Vagina (tissue), 2 donors: ENCODE measurements at regions not wholly inside any gene's neighbourhood (a gene's known extent, or its start where the extent isn't known, plus 50 kb on each side); places are given as distances from the start of the nearest gene placed in this dataset.
A peak's percentile ranks its signal among the peaks of the same experiment; 100 is the strongest.
"Not testable (repeated sequence)": the region's sequence is repeated elsewhere in the genome, so short reads cannot be mapped to it uniquely, and the experiment has no call there.

Experiments used
- DNase-seq, 2 donors: peaks; one replicate each; pipeline ENCODE4 v3.0.0-alpha.2; 2017; ENCODE audit errors: extremely low spot score in 2 of 2
- H3K27ac ChIP-seq: fragments of 200-600 bp; sonication (generic); one replicate; pipeline ENCODE4 v1.5.1; 2019
- H3K27me3 ChIP-seq: fragments of 200-600 bp; sonication (generic); one replicate; pipeline ENCODE4 v1.5.1; 2019
- H3K36me3 ChIP-seq, 2 donors: fragments of 200-600 bp; sonication (generic); one replicate each; pipeline ENCODE4 v1.5.1; 2017 to 2019
- H3K4me1 ChIP-seq: fragments of 200-600 bp; sonication (generic); one replicate; pipeline ENCODE4 v1.5.1; 2019
- H3K4me3 ChIP-seq, 2 donors: fragments of 200-600 bp; sonication (generic); 1 replicate in 1 of 2; 2 replicates in 1 of 2; pipeline ENCODE4 v1.5.1; 2016 to 2019
- H3K9me3 ChIP-seq: fragments of 200-600 bp; sonication (generic); one replicate; pipeline ENCODE4 v1.5.1; 2019
- CTCF ChIP-seq, 3 experiments: fragments of 450-650 bp in 2 of 3; fragments of 200-600 bp in 1 of 3; sonication (generic) in 1 of 3; IDR thresholded peaks; one replicate each; pipeline ENCODE4 v1.5.1; 2017 to 2019; ENCODE audit warnings: antibody characterized with exemption in 3 of 3, mild to moderate bottlenecking in 2 of 3, moderate library complexity in 2 of 3
- POLR2A ChIP-seq, 2 donors: fragments of 450-650 bp; IDR thresholded peaks; one replicate each; pipeline ENCODE4 v1.6.1; 2017; ENCODE audit warnings: antibody characterized with exemption in 2 of 2, mild to moderate bottlenecking in 2 of 2, moderate library complexity in 2 of 2
- POLR2AphosphoS5 ChIP-seq, 2 donors: sonication (generic); formaldehyde crosslinking; IDR thresholded peaks; one replicate each; pipeline ENCODE4 v1.9.0; 2017; ENCODE audit warnings: antibody characterized with exemption in 2 of 2, mild to moderate bottlenecking in 2 of 2, low read depth in 1 of 2; ENCODE audit not compliant: insufficient read depth in 1 of 2
- intact Hi-C: fragments of 100-400 bp; cut with DNase I; formaldehyde crosslinking; loops from one replicate; pipeline ENCODE4 v1.15.1; 2023

- Histone ChIP-seq H3K27me3 (no peaks in the 10 kb centered on the region), H3K4me3 (no peak overlapping the region), H3K4me1 (peaks cover 5% of the 10 kb centered on the region), H3K27ac (no peak overlapping the region), H3K36me3 (no peaks in the 10 kb centered on the region), H3K9me3 (no peaks in the 10 kb centered on the region)
- TF ChIP-seq POLR2AphosphoS5 (IDR thresholded peaks at IDR 0.05; ENCODE audit: insufficient read depth in 1 of 2, low read depth in 1 of 2) (no peak), CTCF (IDR thresholded peaks at IDR 0.05) (peak; percentile 50 to 62 (median 58))
- DNase-seq = no peak
- intact Hi-C loops = no loop called here
Observed at GRCh38 chr14:37874429-37875109, 279.1 kb downstream of the TTC6 start.

- Histone ChIP-seq H3K27me3 (no peaks in the 10 kb centered on the region), H3K4me1 (no peaks in the 10 kb centered on the region), H3K36me3 (no peaks in the 10 kb centered on the region), H3K9me3 (no peaks in the 10 kb centered on the region), H3K27ac (no peak overlapping the region), H3K4me3 (no peak overlapping the region)
- DNase-seq = no peak
- intact Hi-C loops = no loop called here
- no peak for TF ChIP-seq POLR2A (IDR thresholded peaks at IDR 0.05)
- no peak for TF ChIP-seq CTCF (IDR thresholded peaks at IDR 0.05)
- TF ChIP-seq POLR2AphosphoS5 (IDR thresholded peaks at IDR 0.05; ENCODE audit: insufficient read depth in 1 of 2, low read depth in 1 of 2) = no peak
Observed at GRCh38 chr14:37888234-37888633, 292.8 kb downstream of the TTC6 start.

GRCh38 chr14:37889087-37889486 lies 293.7 kb downstream of the TTC6 start:
- no peak for TF ChIP-seq POLR2AphosphoS5 (IDR thresholded peaks at IDR 0.05; ENCODE audit: insufficient read depth in 1 of 2, low read depth in 1 of 2)
- TF ChIP-seq POLR2A (IDR thresholded peaks at IDR 0.05) = no peak
- no peak for TF ChIP-seq CTCF (IDR thresholded peaks at IDR 0.05)
- H3K9me3 ChIP-seq = no peaks in the 10 kb centered on the region
- no peak overlapping the region for H3K27ac ChIP-seq
- H3K36me3 ChIP-seq = no peaks in the 10 kb centered on the region
- DNase-seq = no peak
- no peaks in the 10 kb centered on the region for H3K27me3 ChIP-seq
- H3K4me3 ChIP-seq = no peak overlapping the region
- intact Hi-C loops = no loop called here
- no peaks in the 10 kb centered on the region for H3K4me1 ChIP-seq

- intact Hi-C loops = no loop called here
- H3K27ac ChIP-seq = no peak overlapping the region
- TF ChIP-seq CTCF (IDR thresholded peaks at IDR 0.05) (no peak), POLR2AphosphoS5 (IDR thresholded peaks at IDR 0.05; ENCODE audit: insufficient read depth in 1 of 2, low read depth in 1 of 2) (no peak), POLR2A (IDR thresholded peaks at IDR 0.05) (no peak)
- no peaks in the 10 kb centered on the region for H3K27me3 ChIP-seq
- no peaks in the 10 kb centered on the region for H3K9me3 ChIP-seq
- no peak for DNase-seq
- no peaks in the 10 kb centered on the region for H3K4me1 ChIP-seq
- no peak overlapping the region for H3K4me3 ChIP-seq
- H3K36me3 ChIP-seq = no peaks in the 10 kb centered on the region
Observed at GRCh38 chr14:37890095-37890494, 294.7 kb downstream of the TTC6 start.

- H3K4me3 ChIP-seq, intact Hi-C loops, H3K27ac ChIP-seq, H3K36me3 ChIP-seq, H3K27me3 ChIP-seq, H3K4me1 ChIP-seq, DNase-seq, H3K9me3 ChIP-seq: not testable (repeated sequence)
Observed at GRCh38 chr14:37891500-37891899, 296.1 kb downstream of the TTC6 start.
